ENCODE measurements at regions not wholly inside any gene's neighbourhood (a gene's known extent, or its start where the extent isn't known, plus 50 kb on each side); places are given as distances from the start of the nearest gene placed in this dataset.

GRCh38 chr22:47782328-47783075 is 1020.1 kb downstream of the TBC1D22A start:
- DNase-seq: no peak

GRCh38 chr22:47781427-47782111 is 1019.1 kb downstream of the TBC1D22A start:
- no peak for DNase-seq

- no peak for DNase-seq
These were observed 1018.6 kb downstream of the TBC1D22A start for GRCh38 chr22:47781024-47781423.

GRCh38 chr22:47780281-47780875 is 1017.9 kb downstream of the TBC1D22A start:
- DNase-seq: no peak

- no peak for DNase-seq
These were observed 1017.0 kb downstream of the TBC1D22A start for GRCh38 chr22:47779474-47779873.

- DNase-seq: no peak
These were observed 1015.8 kb downstream of the TBC1D22A start for GRCh38 chr22:47778160-47778658.

- DNase-seq: no peak
These were observed 1015.0 kb downstream of the TBC1D22A start for GRCh38 chr22:47777426-47777825.

- no peak for DNase-seq
These were observed 1013.9 kb downstream of the TBC1D22A start for GRCh38 chr22:47776329-47776728.

- DNase-seq: no peak
These were observed 1013.2 kb downstream of the TBC1D22A start for GRCh38 chr22:47775686-47776085.

- no peak for DNase-seq
These were observed 1012.7 kb downstream of the TBC1D22A start for GRCh38 chr22:47775191-47775590.

- no peak for DNase-seq
These were observed 1011.2 kb downstream of the TBC1D22A start for GRCh38 chr22:47773635-47774034.

GRCh38 chr22:47772864-47773263 is 1010.4 kb downstream of the TBC1D22A start:
- no peak for DNase-seq

- no peak for DNase-seq
These were observed 1007.2 kb downstream of the TBC1D22A start for GRCh38 chr22:47769652-47770051.

- DNase-seq: no peak
These were observed 1005.6 kb downstream of the TBC1D22A start for GRCh38 chr22:47768027-47768426.

- DNase-seq: no peak
These were observed 1005.0 kb downstream of the TBC1D22A start for GRCh38 chr22:47767403-47767802.

GRCh38 chr22:47765757-47766156 is 1003.3 kb downstream of the TBC1D22A start:
- DNase-seq: no peak

GRCh38 chr22:47762141-47762540 is 999.7 kb downstream of the TBC1D22A start:
- no peak for DNase-seq

GRCh38 chr22:47759909-47760308 is 997.5 kb downstream of the TBC1D22A start:
- no peak for DNase-seq

- DNase-seq: no peak
These were observed 995.3 kb downstream of the TBC1D22A start for GRCh38 chr22:47757741-47758140.

- DNase-seq: no peak
These were observed 987.6 kb downstream of the TBC1D22A start for GRCh38 chr22:47750086-47750485.

- no peak for DNase-seq
These were observed 986.5 kb downstream of the TBC1D22A start for GRCh38 chr22:47748957-47749356.

GRCh38 chr22:47748271-47748670 is 985.8 kb downstream of the TBC1D22A start:
- no peak for DNase-seq

- DNase-seq: no peak
These were observed 977.8 kb downstream of the TBC1D22A start for GRCh38 chr22:47740109-47740805.

Data from inflammatory macrophage treated with lipopolysaccharide for 4 hours (primary cell).